SK-N-SH (cell line): ENCODE measurements at regions not wholly inside any gene's neighbourhood (a gene's known extent, or its start where the extent isn't known, plus 50 kb on each side); places are given as distances from the start of the nearest gene placed in this dataset.

ENCODE experiments used
- CTCF ChIA-PET: fragments of 300-600, 350-600 bp; formaldehyde crosslinking; extraction: SDS; loops from one replicate; lab custom pipeline; 2021; lab: Yijun Ruan, JAX
- POLR2A ChIA-PET: fragments of 350-600 bp; sonication (Branson Sonifier 250); formaldehyde crosslinking; extraction: SDS; loops from one replicate; lab custom pipeline; 2020; ENCODE audit warnings: antibody characterized with exemption, inconsistent platforms; lab: Yijun Ruan, JAX
- DNase-seq: peaks from one replicate; pipeline ENCODE4 v3.0.0; 2012
- H2AFZ ChIP-seq: fragments of 200-600 bp; sonication (generic); 2 replicates; pipeline ENCODE4 v1.8.1; 2016; ENCODE audit warnings: antibody characterized with exemption, mild to moderate bottlenecking, low read depth
- H3F3A ChIP-seq: fragments of 200-600 bp; sonication (generic); replicated peaks from 2 replicates; pipeline ENCODE3; 2016; ENCODE audit warnings: antibody characterized with exemption, mild to moderate bottlenecking; ENCODE audit not compliant: insufficient read depth
- H3K27ac ChIP-seq, 2 experiments: fragments of 200-500 bp in 1 of 2; fragments of 200-600 bp in 1 of 2; sonication (Bioruptor generic) in 1 of 2; sonication (generic), shearing (Covaris generic) in 1 of 2; 2 replicates each; pipeline versions ENCODE4 v1.5.1 to v1.6.1; 2014 to 2016; ENCODE audit warnings: low read depth in 2 of 2, inconsistent platforms in 1 of 2, low read length in 1 of 2, mild to moderate bottlenecking in 1 of 2, mixed read lengths in 1 of 2
- H3K27me3 ChIP-seq: fragments of 200-600 bp; sonication (generic), shearing (Covaris generic); 2 replicates; pipeline ENCODE4 v1.6.1; 2016; ENCODE audit warnings: mixed run types; ENCODE audit not compliant: insufficient read depth
- H3K36me3 ChIP-seq, 2 experiments: fragments of 200-500 bp in 1 of 2; fragments of 200-600 bp in 1 of 2; sonication (Bioruptor generic) in 1 of 2; sonication (generic) in 1 of 2; replicated peaks in 1 of 2; 2 replicates each; pipeline versions ENCODE3 to v1.5.1; 2014 to 2016; ENCODE audit warnings: low read length in 1 of 2, mild to moderate bottlenecking in 1 of 2; ENCODE audit not compliant: insufficient read depth in 2 of 2, control insufficient read depth in 1 of 2
- H3K4me1 ChIP-seq, 2 experiments: fragments of 200-500 bp in 1 of 2; fragments of 200-600 bp in 1 of 2; sonication (Bioruptor generic) in 1 of 2; sonication (generic), shearing (Covaris generic) in 1 of 2; 2 replicates each; pipeline versions ENCODE4 v1.5.1 to v1.6.1; 2014 to 2016; ENCODE audit warnings: low read depth in 1 of 2, low read length in 1 of 2, mixed run types in 1 of 2; ENCODE audit not compliant: insufficient read depth in 2 of 2, control insufficient read depth in 1 of 2
- H3K4me2 ChIP-seq: fragments of 200-600 bp; sonication (generic), shearing (Covaris generic); 2 replicates; pipeline ENCODE4 v1.6.1; 2017; ENCODE audit warnings: mixed run types
- H3K4me3 ChIP-seq, 2 experiments: fragments of 200-500 bp in 1 of 2; fragments of 200-600 bp in 1 of 2; sonication (Bioruptor generic) in 1 of 2; sonication (generic), shearing (Covaris generic) in 1 of 2; 2 replicates each; pipeline versions ENCODE4 v1.5.1 to v1.8.1; 2014 to 2016; ENCODE audit warnings: low read depth in 2 of 2, inconsistent platforms in 1 of 2, low read length in 1 of 2, mild to moderate bottlenecking in 1 of 2, mixed read lengths in 1 of 2, moderate library complexity in 1 of 2
- H3K79me2 ChIP-seq: fragments of 200-600 bp; sonication (generic); 2 replicates; pipeline ENCODE4 v1.8.1; 2017; ENCODE audit warnings: mild to moderate bottlenecking; ENCODE audit not compliant: insufficient read depth
- H3K9ac ChIP-seq: fragments of 200-600 bp; sonication (generic); 2 replicates; pipeline ENCODE4 v1.6.1; 2017; ENCODE audit warnings: mixed run types
- H3K9me2 ChIP-seq: fragments of 200-600 bp; sonication (generic); 2 replicates; pipeline ENCODE4 v1.6.1; 2017; ENCODE audit warnings: mixed run types
- H3K9me3 ChIP-seq: fragments of 200-600 bp; sonication (generic); 2 replicates; pipeline ENCODE4 v1.6.1; 2017; ENCODE audit warnings: mixed run types, mild to moderate bottlenecking, moderate library complexity
- H4K20me1 ChIP-seq: fragments of 200-600 bp; sonication (generic); 2 replicates; pipeline ENCODE4 v1.6.1; 2017; ENCODE audit warnings: mild to moderate bottlenecking, mixed run types; ENCODE audit not compliant: insufficient read depth
- CHD2 ChIP-seq: fragments of 150-350 bp; IDR thresholded peaks from 2 replicates; pipeline ENCODE4 v1.6.1; 2018; ENCODE audit warnings: low read length; ENCODE audit not compliant: partially characterized antibody
- EP300 ChIP-seq, 2 experiments: IDR thresholded peaks; 2 replicates each; pipeline versions ENCODE4 v1.4.0 to v1.6.1; 2012; ENCODE audit warnings: borderline replicate concordance in 1 of 2, low read depth in 1 of 2, low read length in 1 of 2
- EZH2phosphoT487 ChIP-seq: fragments of 200-600 bp; sonication (generic); IDR thresholded peaks from 2 replicates; pipeline ENCODE4 v1.6.1; 2017; ENCODE audit warnings: low read depth, mixed run types, mild to moderate bottlenecking, antibody characterized with exemption, moderate library complexity, borderline replicate concordance
- FOSL2 ChIP-seq: IDR thresholded peaks from 2 replicates; pipeline ENCODE4 v1.4.0; 2012; ENCODE audit warnings: low read depth, mild to moderate bottlenecking, moderate library complexity, borderline replicate concordance
- FOXJ3 ChIP-seq: sonication (generic); formaldehyde crosslinking; IDR thresholded peaks from 2 replicates; pipeline ENCODE4 v1.5.1; 2020; ENCODE audit warnings: mild to moderate bottlenecking, missing genetic modification reagents
- FOXM1 ChIP-seq: IDR thresholded peaks from 2 replicates; pipeline ENCODE4 v1.4.0; 2012; ENCODE audit warnings: low read depth, mild to moderate bottlenecking
- JUND ChIP-seq: IDR thresholded peaks from 2 replicates; pipeline ENCODE4 v1.4.0; 2012
- RCOR1 ChIP-seq: fragments of 150-350 bp; IDR thresholded peaks from 2 replicates; pipeline ENCODE4 v1.6.1; 2017; ENCODE audit warnings: antibody characterized with exemption, low read length
- RFX5 ChIP-seq: IDR thresholded peaks from 2 replicates; pipeline ENCODE4 v1.6.1; 2012; ENCODE audit warnings: mild to moderate bottlenecking, improper control_type of control experiment, low read length
- RXRA ChIP-seq: IDR thresholded peaks from 2 replicates; pipeline ENCODE4 v1.4.0; 2012; ENCODE audit warnings: low read depth, mild to moderate bottlenecking, borderline replicate concordance
- SMC3 ChIP-seq: IDR thresholded peaks from 2 replicates; pipeline ENCODE4 v1.6.1; 2012; ENCODE audit warnings: low read depth, low read length, improper control_type of control experiment
- TCF12 ChIP-seq: IDR thresholded peaks from 2 replicates; pipeline ENCODE4 v1.4.0; 2012
- TEAD4 ChIP-seq: IDR thresholded peaks from 2 replicates; pipeline ENCODE4 v1.4.0; 2012; ENCODE audit warnings: mild to moderate bottlenecking, borderline replicate concordance; ENCODE audit not compliant: insufficient read depth
- YY1 ChIP-seq: IDR thresholded peaks from 2 replicates; pipeline ENCODE4 v1.4.0; 2012; ENCODE audit warnings: low read depth, mild to moderate bottlenecking
- WGBS: methylation state at CpG from one replicate; pipeline ENCODE4 v1.1.6; 2017; ENCODE audit warnings: low lambda C conversion rate; 5-methylcytosine and 5-hydroxymethylcytosine counted together
- TF ChIP-seq, protein P1 (sequence below): IDR thresholded peaks from 2 replicates; pipeline ENCODE4 v1.4.0; 2012; ENCODE audit warnings: low read depth, borderline replicate concordance
- TF ChIP-seq, protein P2 (sequence below): IDR thresholded peaks from 2 replicates; pipeline ENCODE4 v1.6.1; 2012; ENCODE audit warnings: mild to moderate bottlenecking, low read depth, low read length, moderate library complexity
- TF ChIP-seq, protein P3 (sequence below): fragments of 200-600 bp; sonication (generic); IDR thresholded peaks from 2 replicates; pipeline ENCODE4 v1.6.1; 2017; ENCODE audit warnings: antibody characterized with exemption, mild to moderate bottlenecking, moderate library complexity

DNA sequence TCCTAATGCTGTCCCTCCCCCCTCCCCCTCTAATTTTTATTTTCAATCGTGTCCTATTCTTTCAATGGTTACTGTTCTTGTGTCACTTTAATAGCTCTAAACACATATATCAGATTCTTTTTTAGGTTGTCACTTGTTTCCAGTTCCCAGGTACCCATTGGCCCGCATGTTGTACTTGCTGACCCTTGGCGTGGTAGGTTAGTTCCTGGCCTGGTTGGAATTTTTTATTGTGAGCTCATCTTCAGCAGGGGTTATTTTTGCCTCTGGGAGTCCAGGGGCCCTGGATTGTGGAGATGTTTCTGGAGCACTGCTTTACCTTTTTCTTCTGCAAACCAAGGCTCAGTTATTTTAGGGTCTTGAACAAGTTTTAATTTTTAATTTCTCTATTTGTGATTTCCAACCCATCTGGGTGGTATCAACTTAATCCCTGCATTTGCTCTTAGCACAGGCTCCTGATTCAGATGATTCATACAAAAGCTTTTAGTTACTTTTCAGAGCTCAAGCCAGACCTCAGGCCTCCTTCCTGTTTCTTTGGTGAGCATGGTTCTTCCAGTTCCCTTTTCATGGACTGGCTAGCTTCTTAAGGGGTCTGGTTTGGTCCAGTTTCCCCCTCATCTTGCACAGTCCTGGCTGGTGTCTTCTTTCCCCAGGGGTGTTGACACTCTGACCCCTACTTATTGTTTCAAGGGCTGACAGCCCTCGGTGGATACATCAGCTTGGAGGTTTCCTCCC is 220.5 kb downstream of the TM9SF2 start:
- CTCF ChIA-PET = no interaction called here

DNA sequence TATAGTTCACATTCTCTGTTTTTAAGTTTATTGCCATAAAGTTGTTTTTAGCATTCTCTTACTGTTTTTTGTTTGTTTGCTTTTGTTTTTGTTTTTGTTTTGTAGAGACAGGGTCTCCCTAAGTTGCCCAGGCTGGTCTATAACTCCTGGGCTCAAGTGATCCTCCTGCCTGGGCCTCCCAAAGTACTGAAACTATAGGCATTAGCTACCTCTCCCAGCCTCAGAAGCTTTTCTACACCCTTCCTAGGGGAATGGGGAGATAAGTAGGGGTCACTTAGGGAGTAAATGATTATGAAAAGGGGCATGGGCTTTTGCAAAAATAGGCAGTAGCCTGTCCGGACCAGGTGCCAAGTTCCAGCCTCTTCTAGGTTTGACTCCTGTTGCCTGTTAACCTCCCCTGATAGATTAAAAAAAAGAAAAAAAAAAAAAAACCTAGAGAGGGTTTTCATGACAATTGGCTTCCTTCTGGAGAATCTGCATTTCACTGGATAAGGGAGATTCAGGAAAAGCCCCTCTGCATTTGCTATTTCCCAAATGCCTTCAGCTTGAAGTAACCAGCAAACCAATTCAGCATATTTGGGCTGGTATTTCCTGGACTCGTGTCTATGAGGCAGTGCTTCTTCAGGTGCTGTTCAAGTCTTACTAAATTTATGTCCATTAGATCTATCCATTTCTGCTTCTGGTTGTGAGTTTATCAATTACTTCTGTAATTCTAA is 216.8 kb downstream of the TM9SF2 start:
- 76% methylated on average over 2 of the region's 2 CpGs for WGBS
- DNase-seq = no peak
- Histone ChIP-seq H3K9ac (no peak overlapping the region), H3K4me2 (no peak overlapping the region), H3K79me2 (no peaks in the 10 kb centered on the region), H3F3A (no peaks in the 10 kb centered on the region), H3K9me2 (no peaks in the 10 kb centered on the region), H4K20me1 (no peaks in the 10 kb centered on the region), H3K4me1 (no peaks in the 10 kb centered on the region), H3K4me3 (no peak overlapping the region), H3K9me3 (no peaks in the 10 kb centered on the region), H3K36me3 (no peaks in the 10 kb centered on the region), H3K27ac (no peak overlapping the region), H2AFZ (no peak overlapping the region), H3K27me3 (no peaks in the 10 kb centered on the region)
- TF ChIP-seq SMC3 = no peak
- TF ChIP-seq FOXM1 = no peak
- TF ChIP-seq CHD2 = no peak
- no peak for TF ChIP-seq YY1
- TF ChIP-seq, protein P1, sequence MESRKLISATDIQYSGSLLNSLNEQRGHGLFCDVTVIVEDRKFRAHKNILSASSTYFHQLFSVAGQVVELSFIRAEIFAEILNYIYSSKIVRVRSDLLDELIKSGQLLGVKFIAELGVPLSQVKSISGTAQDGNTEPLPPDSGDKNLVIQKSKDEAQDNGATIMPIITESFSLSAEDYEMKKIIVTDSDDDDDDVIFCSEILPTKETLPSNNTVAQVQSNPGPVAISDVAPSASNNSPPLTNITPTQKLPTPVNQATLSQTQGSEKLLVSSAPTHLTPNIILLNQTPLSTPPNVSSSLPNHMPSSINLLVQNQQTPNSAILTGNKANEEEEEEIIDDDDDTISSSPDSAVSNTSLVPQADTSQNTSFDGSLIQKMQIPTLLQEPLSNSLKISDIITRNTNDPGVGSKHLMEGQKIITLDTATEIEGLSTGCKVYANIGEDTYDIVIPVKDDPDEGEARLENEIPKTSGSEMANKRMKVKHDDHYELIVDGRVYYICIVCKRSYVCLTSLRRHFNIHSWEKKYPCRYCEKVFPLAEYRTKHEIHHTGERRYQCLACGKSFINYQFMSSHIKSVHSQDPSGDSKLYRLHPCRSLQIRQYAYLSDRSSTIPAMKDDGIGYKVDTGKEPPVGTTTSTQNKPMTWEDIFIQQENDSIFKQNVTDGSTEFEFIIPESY = no peak
- TF ChIP-seq, protein P2, sequence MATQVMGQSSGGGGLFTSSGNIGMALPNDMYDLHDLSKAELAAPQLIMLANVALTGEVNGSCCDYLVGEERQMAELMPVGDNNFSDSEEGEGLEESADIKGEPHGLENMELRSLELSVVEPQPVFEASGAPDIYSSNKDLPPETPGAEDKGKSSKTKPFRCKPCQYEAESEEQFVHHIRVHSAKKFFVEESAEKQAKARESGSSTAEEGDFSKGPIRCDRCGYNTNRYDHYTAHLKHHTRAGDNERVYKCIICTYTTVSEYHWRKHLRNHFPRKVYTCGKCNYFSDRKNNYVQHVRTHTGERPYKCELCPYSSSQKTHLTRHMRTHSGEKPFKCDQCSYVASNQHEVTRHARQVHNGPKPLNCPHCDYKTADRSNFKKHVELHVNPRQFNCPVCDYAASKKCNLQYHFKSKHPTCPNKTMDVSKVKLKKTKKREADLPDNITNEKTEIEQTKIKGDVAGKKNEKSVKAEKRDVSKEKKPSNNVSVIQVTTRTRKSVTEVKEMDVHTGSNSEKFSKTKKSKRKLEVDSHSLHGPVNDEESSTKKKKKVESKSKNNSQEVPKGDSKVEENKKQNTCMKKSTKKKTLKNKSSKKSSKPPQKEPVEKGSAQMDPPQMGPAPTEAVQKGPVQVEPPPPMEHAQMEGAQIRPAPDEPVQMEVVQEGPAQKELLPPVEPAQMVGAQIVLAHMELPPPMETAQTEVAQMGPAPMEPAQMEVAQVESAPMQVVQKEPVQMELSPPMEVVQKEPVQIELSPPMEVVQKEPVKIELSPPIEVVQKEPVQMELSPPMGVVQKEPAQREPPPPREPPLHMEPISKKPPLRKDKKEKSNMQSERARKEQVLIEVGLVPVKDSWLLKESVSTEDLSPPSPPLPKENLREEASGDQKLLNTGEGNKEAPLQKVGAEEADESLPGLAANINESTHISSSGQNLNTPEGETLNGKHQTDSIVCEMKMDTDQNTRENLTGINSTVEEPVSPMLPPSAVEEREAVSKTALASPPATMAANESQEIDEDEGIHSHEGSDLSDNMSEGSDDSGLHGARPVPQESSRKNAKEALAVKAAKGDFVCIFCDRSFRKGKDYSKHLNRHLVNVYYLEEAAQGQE = no peak
- ChIA-PET CTCF (interaction anchor here (1.0 kb wide), 1 partner anchor 31 kb away, joined by 3 read pairs; no protein-coding TSS in a partner anchor), POLR2A (interaction anchor here (0.6 kb wide), 1 partner anchor 234 kb away, joined by 3 read pairs; no protein-coding TSS in a partner anchor)

More for the DNA sequence above, 220.5 kb downstream of the TM9SF2 start:
- H3K9me3 ChIP-seq = no peaks in the 10 kb centered on the region
- H3K9me2 ChIP-seq = no peaks in the 10 kb centered on the region
- TF ChIP-seq, protein P3, sequence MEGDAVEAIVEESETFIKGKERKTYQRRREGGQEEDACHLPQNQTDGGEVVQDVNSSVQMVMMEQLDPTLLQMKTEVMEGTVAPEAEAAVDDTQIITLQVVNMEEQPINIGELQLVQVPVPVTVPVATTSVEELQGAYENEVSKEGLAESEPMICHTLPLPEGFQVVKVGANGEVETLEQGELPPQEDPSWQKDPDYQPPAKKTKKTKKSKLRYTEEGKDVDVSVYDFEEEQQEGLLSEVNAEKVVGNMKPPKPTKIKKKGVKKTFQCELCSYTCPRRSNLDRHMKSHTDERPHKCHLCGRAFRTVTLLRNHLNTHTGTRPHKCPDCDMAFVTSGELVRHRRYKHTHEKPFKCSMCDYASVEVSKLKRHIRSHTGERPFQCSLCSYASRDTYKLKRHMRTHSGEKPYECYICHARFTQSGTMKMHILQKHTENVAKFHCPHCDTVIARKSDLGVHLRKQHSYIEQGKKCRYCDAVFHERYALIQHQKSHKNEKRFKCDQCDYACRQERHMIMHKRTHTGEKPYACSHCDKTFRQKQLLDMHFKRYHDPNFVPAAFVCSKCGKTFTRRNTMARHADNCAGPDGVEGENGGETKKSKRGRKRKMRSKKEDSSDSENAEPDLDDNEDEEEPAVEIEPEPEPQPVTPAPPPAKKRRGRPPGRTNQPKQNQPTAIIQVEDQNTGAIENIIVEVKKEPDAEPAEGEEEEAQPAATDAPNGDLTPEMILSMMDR = no peak
- TF ChIP-seq CHD2 (no peak), EP300 (IDR thresholded peaks at IDR 0.05; ENCODE audit: borderline replicate concordance in 1 of 2, low read depth in 1 of 2, low read length in 1 of 2) (no peak), RXRA (no peak), TCF12 (no peak), RCOR1 (no peak), FOSL2 (no peak), EZH2phosphoT487 (no peak), FOXJ3 (CRISPR knock-in tag) (no peak), TEAD4 (no peak), RFX5 (no peak), JUND (no peak), SMC3 (no peak)
- TF ChIP-seq, protein P1 = no peak
- no peak for DNase-seq
- no peaks in the 10 kb centered on the region for H3K27me3 ChIP-seq
- no peaks in the 10 kb centered on the region for H3F3A ChIP-seq
- no peak overlapping the region for H3K4me3 ChIP-seq
- H3K4me2 ChIP-seq = no peak overlapping the region
- no peaks in the 10 kb centered on the region for H3K4me1 ChIP-seq
- no peak overlapping the region for H2AFZ ChIP-seq
- WGBS = 93% methylated on average over 4 of the region's 4 CpGs
- H3K36me3 ChIP-seq = no peaks in the 10 kb centered on the region
- no peak overlapping the region for H3K27ac ChIP-seq
- POLR2A ChIA-PET = no interaction called here
- H3K79me2 ChIP-seq = no peaks in the 10 kb centered on the region
- H3K9ac ChIP-seq = no peak overlapping the region
- no peaks in the 10 kb centered on the region for H4K20me1 ChIP-seq
